ENCODE measurements at regions not wholly inside any gene's neighbourhood (a gene's known extent, or its start where the extent isn't known, plus 50 kb on each side); places are given as distances from the start of the nearest gene placed in this dataset.
"Not testable (repeated sequence)": the region's sequence is repeated elsewhere in the genome, so short reads cannot be mapped to it uniquely, and the experiment has no call there.

DNA sequence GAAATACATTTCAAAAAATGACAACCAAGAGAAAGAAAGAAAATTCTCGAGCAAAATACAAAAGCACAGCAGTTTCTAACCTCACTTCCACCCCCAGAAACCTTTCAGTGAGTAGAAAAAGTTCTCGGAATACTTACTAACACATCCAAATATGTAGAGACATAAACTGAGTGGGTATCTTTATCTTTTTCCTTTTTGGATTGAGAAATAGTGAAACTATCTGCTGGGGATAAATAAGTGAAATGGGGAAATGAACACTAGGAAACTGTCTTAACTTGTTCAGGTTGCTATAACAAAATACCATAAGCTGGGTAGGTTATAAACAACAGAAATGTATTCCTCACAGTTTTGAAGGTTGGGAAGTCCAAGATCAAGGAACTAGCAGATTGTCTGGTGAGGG lies 72.0 kb downstream of the VCAM1 start:
- DNase-seq (ENCODE audit: low read depth): no peak

DNA sequence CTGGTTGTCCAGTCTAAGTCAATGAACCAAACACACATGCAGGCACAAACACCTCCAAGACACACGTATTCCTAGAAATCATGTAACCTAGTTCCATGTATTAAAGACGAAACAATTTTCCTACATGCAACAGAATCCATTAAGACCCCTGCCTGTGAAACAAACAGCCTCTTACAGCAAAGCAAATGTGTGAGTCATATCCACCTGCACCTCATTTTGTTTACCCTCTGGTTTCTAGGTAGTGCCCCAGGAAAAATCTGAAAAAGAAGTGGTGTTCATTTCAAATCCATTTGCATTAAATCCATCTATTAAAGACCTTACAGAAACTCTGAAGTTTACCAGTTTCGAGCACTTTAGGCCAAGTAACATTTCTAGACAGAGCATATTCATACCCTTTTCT lies 74.1 kb downstream of the VCAM1 start:
- no peak for DNase-seq (ENCODE audit: low read depth)

DNA sequence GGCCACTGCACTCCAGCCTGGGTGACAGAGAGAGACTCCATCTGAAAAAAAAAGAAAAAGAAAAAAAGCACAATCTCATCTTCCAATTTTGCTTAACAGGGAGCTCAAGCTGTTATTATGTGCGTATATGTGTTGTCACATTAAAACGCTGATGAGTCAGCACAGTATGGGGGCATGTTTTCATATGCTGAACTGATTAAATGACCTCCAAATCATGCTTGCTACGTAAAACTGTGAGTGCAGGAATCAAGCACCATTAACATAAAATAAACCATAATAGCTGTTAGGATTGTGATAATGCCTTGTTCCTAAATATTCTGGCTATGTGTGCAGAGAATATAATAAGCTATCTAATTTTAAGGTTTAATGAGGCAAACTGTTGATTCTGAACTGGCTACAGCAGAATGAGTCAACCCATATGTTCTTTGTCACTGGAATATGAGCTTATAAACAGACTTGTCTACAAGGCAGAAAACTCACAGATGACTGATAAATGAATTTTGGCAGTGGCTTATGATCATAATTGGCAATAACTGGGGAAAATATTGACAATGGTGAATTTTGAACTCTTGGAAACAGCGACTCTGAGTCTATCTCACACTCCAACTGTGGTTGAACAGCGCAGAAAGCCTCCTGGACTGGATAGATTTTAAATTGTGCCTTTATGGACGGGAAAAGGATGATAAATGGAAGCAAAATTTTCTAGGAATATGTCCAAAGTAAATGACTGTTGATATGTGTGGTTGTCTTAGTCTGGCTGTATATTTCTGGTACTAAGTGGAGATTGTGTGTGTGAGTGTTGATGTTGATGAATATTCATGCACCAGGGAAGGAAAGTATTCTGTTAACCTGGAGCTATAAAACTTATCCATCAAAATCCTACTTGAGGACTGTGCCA lies 75.5 kb downstream of the VCAM1 start:
- no peak for DNase-seq (ENCODE audit: low read depth)

DNA sequence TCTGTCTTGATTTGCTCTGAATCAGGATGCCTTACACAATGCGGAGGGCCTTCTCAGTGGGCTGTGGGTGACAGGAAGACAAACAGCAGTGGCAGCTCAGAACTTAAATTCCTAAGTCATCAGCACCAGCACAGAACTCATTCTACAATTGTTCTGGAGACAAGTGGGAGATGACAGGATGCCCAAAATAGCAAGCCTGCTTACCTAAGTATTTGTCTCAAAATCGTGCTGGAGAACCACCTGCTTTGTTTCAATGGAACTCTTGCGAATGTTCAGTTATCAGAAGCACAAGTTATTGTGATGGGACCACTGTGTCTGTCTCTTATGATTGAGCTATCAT lies 76.1 kb downstream of the VCAM1 start:
- DNase-seq (ENCODE audit: low read depth): no peak

DNA sequence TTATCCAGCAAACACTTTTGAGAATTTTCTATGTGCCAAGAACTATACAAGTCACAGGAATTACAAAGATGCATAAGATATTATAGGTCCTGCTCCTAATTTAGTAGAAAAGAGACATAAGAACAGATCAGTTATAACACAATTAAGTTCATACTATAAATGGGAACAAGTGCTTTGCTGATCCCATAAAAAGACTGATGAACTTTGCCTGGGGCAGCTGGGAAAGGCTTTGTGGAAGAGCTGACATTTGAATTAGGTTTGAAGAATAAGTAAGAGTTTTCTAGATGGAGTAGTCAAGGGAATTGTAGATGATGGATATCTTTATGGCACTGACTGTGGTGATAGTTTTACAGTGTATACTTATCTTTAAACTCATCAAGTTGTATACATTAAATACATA lies 76.5 kb downstream of the VCAM1 start:
- DNase-seq (ENCODE audit: low read depth): no peak

DNA sequence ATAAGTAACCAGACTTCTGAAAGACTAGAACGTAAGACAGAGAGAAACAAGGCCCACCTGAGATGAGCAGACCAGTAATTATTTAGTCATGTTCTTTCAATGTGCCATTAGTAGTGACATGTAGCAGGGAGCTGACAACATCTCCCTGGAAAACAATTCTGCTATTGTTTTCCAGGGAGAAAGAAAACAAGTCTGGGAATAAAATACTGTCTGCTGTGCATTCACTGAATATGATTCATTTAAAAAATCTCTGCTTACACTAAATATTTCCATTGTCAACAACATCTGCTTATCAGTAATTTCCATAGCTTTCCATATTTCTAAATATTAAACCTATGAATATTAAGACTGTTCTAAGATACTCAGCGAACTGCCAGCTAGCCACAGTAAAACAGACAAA lies 80.0 kb downstream of the VCAM1 start:
- no peak for DNase-seq (ENCODE audit: low read depth)

DNA sequence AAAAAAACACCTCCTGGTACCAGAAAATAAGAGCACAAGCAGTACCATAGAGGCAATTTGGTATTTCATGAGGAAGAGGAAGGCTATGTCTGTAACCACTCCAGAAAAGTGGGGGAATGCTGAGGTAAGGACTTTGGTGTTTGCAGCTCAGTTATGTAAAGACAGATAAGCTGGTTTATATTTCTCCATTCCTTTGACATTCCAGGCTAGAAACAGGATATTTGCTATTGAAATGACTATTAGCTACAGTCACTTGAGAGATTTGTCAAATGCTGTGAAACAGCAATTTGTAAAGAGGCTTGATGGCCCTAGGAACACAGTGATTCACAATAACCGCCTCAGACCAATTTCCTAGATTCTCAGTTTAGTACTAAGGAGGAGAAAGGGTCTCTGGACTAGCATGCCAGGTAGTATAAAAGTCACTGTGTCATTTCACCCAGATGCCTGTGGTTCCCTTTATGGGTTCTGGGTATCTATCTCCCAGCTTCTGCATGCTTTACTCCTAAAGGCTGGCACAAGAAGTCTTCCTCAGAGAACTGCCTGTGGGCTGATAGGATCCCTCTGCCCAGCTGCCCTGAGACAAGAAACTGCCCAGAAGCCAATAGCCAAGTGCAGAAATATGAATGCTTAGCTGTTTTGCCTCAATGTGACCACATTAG lies 80.5 kb downstream of the VCAM1 start:
- DNase-seq (ENCODE audit: low read depth): no peak

DNA sequence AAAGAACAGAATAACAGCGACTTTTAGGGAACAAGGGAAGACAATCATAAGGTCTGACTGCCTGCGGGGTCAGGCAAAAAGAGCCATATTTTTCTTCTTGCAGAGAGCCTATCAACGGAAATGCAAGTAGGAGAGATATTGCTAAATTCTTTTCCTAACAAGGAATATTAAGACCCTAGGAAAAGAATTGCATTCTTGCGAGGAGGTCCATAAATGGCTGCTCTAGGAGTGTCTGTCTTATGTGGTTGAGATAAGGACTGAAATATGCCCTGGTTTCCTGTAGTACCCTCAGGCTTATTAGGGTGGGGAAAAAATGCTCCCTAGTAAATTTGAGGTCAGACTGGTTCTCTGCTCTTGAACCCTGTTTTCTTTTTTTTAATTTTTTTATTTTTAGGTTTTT lies 81.7 kb downstream of the VCAM1 start:
- not testable (repeated sequence) for DNase-seq (ENCODE audit: low read depth)

DNA sequence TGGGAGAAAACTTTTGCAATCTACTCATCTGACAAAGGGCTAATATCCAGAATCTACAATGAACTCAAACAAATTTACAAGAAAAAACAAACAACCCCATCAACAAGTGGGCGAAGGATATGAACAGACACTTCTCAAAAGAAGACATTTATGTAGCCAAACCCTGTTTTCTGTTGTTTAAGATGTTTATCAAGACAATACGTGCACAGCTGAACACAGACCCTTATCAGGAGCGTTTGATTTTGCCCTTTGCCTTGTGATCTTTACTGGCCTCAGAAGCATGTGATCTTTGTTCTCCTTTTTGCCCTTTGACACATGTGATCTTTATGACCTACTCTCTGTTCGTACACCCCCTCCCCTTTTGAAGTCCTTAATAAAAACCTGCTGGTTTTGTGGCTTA lies 83.7 kb downstream of the VCAM1 start:
- DNase-seq (ENCODE audit: low read depth): not testable (repeated sequence)

DNA sequence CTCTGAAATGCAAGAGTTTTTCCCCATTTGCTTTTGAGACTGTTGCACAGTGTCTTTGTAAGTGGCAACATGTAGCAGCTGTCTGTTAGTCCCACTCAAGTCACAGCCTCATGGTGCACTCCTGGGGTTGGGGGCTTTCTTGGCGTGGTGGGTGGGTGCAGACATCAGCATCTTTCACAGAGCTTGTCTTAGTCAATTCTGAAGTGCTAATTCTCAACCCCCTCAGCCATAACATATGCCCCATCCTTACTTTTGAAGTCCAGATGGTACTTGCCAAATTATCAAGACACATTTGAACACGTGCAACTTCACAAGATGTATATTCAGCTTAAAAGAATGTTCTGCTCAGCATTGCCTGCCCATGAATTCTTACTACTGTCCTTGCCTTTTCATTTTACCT lies 87.1 kb downstream of the VCAM1 start:
- DNase-seq (ENCODE audit: low read depth): no peak

DNA sequence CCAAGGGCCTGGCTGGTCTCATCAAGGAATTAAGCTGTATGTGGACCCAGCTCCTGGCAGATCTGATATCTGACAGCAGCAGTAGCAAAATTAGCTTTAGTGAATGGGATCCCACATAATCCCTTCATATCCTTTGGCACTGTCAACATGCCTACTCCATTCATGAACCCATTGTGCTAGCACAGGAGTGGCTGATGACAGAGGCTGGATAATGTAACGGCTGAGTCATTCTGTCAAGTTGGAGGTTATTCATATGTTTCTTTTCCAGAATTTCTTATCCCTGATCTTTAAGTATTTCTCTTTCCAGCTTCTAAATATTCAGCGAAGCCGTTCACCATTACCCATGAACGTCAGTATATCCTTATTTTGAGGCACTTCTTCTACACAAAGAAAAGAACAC lies 84.3 kb downstream of the EXTL2 start:
- no peak for DNase-seq (ENCODE audit: low read depth)

DNA sequence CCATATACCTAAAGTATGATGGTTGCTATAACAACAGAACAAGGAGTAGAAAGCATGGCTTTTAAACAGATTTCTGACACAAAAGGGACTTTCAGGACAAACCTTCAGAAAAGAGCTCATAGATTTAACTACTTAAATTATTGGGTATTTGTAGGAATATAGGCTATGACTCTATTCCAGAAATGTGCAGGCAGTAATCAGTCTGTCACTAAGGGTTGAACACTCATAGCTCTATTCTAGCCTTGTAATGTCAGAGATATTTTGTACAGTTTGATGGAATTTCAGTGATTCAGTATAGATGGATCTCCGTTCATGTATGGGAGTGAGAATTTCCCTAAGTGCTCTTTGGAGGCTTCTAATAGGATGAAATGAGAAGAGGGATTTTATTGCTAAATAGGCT lies 82.8 kb downstream of the EXTL2 start:
- no peak for DNase-seq (ENCODE audit: low read depth)

DNA sequence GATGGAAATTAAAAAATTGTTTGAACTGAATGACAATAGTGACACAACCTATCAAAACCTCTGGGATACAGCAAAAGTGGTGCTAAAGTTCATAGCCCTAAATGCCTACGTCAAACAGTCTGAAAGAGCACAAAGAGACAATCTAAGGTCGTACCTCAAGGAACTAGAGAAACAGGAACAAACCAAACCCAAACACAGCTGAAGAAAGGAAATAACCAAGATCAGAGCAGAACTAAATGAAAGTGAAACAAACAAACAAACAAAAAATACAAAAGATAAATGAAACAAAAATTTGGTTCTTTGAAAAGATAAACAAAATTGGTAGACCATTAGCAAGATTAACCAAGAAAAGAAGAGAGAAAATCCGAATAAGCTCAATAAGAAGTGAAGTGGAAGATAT lies 79.7 kb downstream of the EXTL2 start:
- not testable (repeated sequence) for DNase-seq (ENCODE audit: low read depth)

DNA sequence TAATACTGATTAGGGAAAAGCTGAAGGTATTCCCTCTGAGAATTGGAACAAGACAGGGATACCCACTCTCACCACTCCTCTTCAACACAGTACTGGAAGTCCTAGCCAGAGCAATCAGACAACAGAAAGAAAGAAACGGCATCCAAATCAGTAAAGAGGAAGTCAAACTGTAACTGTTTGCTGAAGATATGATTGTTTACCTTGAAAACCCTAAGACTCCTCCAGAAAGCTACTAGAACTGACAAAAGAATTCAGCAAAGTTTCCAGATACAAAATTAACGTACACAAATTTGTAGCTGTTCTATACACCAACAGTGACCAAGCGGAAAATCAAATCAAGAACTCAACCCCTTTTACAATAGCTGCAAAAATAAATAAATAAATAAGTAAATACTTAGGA lies 78.6 kb downstream of the EXTL2 start:
- DNase-seq (ENCODE audit: low read depth): peak; percentile 17

DNA sequence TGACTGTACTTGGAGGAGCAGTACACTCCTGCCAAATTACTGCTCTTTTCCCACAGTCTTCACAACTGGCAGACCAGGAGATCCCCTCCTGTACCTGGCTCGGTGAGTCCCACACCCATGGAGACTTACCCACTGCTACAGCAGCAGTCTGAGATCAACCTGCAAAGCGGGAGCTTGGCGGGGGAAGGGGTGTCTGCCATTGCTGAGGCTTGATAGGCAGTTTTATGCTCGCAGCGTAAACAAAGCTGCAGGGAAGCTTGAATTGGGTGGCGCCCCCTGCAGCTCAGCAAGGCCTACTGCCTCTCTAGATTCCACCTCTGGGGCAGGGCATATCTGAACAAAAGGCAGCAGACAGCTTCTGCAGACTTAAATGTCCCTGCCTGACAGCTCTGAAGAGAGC lies 74.4 kb downstream of the EXTL2 start:
- DNase-seq (ENCODE audit: low read depth): not testable (repeated sequence)

DNA sequence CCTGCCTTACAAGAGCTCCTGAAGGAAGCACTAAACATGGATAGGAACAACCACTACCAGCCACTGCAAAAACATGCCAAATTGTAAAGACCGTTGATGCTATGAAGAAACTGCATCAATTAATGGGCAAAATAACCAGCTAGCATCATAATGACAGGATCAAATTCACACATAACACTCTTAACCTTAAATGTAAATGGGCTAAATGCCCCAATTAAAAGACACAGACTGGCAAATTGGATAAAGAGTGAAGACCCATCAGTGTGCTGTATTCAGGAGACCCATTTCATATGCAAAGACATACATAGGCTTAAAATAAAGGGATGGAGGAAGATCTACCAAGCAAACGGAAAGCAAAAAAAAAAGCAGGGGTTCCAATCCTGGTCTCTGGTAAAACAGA lies 72.7 kb downstream of the EXTL2 start:
- DNase-seq (ENCODE audit: low read depth): not testable (repeated sequence)

Measured in CMK (cell line).